ENCODE measurements at regions not wholly inside any gene's neighbourhood (a gene's known extent, or its start where the extent isn't known, plus 50 kb on each side); places are given as distances from the start of the nearest gene placed in this dataset.

- no peak for TF ChIP-seq POLR2A (IDR thresholded peaks at IDR 0.05)
- TF ChIP-seq POLR2AphosphoS5 (IDR thresholded peaks at IDR 0.05): peak in 1 of 4 donors; percentile 15
Observed at GRCh38 chr11:8808226-8808585, 102.8 kb upstream of the AKIP1 start.

All from sigmoid colon (tissue), 4 donors.